GM18505 (cell line): ENCODE measurements at regions not wholly inside any gene's neighbourhood (a gene's known extent, or its start where the extent isn't known, plus 50 kb on each side); places are given as distances from the start of the nearest gene placed in this dataset.
"Not testable (repeated sequence)": the region's sequence is repeated elsewhere in the genome, so short reads cannot be mapped to it uniquely, and the experiment has no call there.

ENCODE experiments used
- ATAC-seq: cut with Tn5 transposase; IDR thresholded peaks from one replicate; pipeline ENCODE4 v1.9.1; 2021; ENCODE audit not compliant: unreplicated experiment
- POLR2A ChIP-seq: IDR thresholded peaks from 4 replicates; pipeline ENCODE4 v1.6.1; 2011; ENCODE audit warnings: borderline replicate concordance; ENCODE audit not compliant: insufficient read depth, insufficient read length; ENCODE audit errors: extremely low read depth

- no peak for TF ChIP-seq POLR2A
- ATAC-seq: no peak
Measured at GRCh38 chr2:176769499-176770370, 442.9 kb upstream of the HNRNPA3 start.

DNA sequence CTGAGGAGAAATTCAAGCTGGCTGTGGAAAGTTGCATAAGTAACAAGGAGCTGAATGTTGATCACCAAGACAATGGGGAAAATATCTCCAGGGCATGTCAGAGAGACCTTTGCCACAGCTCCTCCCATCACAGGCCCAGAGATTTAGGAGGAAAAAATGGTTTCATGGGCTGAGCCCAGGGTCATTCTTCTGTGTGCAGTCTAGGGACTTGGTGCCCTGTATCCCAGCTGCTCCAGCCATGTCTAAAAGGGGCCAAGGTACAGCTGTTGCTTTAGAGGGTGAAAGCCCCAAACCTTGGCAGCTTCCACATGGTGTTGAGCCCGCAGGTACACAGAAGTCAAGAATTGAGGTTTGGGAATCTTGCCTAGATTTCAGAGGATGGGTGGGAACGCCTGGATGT is 439.8 kb upstream of the HNRNPA3 start:
- TF ChIP-seq POLR2A: no peak
- ATAC-seq: no peak

DNA sequence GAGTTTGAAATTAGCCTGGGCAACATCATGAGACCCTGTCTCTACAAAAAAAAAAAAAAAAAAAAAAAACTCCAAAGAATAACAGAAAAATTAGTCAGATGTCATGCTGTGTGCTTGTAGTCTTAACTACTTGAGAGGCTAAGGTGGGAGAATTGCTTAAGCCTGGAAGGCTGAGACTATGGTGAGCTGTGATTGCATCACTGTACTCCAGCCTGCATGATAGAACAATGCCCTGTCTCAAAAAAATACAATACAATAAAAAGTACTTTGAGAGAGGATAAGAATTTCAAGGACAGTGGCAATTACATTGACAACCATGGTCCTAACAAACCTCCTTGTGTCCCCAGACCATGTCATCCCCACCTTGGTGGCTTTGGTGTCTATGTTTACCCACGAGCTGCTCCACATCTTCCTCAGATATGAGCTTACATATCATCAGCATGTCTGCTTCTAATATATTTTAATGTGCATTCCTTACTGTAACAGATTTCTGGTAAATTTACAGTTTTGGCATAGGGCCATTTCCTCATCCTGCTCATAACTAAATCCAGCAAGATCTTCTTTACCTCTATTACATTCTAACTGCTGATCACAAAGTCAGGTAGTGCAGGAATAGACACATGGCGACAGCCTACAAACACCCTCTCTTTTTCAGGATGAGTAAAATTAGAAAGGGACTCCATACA is 437.7 kb upstream of the HNRNPA3 start:
- ATAC-seq: no peak
- TF ChIP-seq POLR2A: no peak

- no peak for ATAC-seq
- TF ChIP-seq POLR2A: no peak
Measured at GRCh38 chr2:176777262-176777661, 435.3 kb upstream of the HNRNPA3 start.

DNA sequence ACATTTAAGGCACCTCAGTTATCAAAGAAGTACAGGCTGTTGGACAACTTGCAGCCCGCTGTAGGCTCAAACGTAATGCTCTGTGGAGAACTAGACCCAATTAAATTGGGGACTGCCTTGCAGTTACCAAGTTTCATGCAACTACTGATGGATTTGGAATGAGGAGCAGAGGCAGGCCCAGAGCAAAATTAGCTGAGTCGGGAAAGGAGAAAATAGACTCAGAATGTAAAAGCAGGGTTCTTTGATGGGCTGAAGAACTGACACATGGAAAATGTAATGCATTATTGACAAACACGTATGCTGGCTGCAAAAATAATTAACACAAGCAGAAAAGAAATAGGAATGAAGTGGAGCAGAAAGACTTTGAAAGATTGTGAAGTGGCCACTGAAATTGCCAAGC is 432.7 kb upstream of the HNRNPA3 start:
- no peak for ATAC-seq
- TF ChIP-seq POLR2A: no peak

- ATAC-seq: no peak
- no peak for TF ChIP-seq POLR2A
Measured at GRCh38 chr2:176780348-176780747, 432.2 kb upstream of the HNRNPA3 start.

DNA sequence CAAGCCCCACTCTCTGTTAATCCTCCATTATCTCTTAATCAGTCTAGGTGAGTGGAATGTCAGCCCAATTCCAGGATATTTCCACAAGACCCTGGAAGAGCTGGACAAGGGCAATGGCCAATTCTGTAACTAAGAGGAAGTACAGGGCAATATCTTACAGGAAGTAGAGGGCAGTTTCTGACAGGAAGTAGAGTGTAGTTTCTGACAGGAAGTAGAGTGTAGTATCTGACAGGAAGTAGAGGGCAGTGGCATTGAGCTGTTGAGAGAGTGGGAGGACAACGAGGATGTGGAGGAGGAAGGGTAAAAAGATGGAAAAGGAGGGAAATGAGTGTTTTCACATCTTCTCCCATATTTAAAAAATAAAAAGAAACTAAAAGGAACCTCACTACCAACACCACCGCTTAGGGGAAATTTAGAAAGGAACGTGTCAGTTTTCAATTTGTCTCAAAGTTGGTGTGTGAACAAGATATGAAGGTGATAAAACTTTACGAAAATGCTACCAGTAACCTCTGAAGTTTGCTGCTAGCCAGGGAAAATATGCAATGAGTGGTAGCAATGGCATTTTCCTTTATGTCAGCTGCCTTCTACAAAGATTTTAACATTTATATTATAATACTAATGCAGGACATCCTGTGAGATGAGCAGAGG is 430.9 kb upstream of the HNRNPA3 start:
- no peak for TF ChIP-seq POLR2A
- no peak for ATAC-seq

DNA sequence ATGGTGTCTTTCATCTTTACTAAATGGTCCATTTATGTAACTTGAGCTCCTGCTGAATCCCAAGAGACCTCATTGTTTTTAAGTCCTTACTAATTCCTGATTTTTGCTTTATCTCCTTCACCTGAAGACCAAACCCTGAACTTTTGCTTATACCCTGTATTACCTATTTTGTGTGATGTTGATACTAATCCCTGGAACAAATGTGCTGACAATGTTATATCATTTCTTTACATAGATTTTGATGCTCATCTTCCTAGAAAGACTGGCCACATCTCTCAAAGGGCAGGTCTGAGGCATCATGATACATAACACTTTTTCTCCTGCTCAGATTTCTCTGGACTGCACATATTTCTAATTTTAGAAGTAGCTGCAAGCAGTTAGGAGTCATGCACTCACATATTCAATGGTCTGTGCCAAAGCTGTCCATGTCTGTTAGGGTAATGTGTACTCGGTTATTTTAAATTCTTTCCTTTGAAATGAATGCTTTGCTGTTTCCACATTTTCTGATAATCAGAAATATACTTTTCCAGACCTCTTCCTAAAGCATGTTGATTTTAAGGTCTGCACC is 427.9 kb upstream of the HNRNPA3 start:
- ATAC-seq: no peak
- TF ChIP-seq POLR2A: no peak

DNA sequence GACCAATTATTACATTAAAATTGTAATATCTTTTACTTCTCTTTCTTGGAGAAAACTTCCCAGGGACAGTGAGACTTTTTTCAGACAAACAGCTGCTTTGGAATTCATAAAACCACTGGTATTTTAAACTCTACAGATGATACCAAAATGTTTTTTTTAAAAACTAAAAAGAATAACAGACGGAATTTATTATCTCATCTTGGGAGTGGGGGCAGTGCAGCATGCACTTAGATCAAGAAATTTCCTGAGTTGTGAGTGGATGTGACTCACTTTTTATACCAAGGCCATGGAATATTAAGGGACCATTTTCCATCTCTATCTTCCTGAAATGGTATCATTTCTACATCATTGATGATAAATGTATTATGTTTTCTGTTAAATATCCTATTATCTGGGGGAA is 422.8 kb upstream of the HNRNPA3 start:
- TF ChIP-seq POLR2A: no peak
- ATAC-seq: no peak

DNA sequence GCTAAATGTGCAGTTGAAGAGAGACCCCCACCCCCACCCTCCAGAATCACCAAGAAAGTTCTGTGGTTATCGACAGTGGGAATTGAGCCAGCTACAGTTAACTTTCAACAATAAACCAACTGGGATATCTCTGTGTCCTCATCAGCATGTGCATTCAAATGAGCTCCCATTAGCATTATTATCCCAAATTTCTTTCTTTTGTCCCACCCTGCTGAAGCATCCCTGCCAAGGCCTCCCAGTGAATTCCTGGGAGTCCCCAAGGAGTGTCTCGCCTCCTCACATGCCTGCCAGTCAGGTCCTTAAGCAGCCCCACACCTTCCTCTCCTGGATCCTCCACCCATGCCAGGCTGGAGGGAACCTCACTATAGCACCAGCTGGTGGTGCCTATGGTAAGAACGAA is 422.1 kb upstream of the HNRNPA3 start:
- TF ChIP-seq POLR2A: no peak
- ATAC-seq: no peak

DNA sequence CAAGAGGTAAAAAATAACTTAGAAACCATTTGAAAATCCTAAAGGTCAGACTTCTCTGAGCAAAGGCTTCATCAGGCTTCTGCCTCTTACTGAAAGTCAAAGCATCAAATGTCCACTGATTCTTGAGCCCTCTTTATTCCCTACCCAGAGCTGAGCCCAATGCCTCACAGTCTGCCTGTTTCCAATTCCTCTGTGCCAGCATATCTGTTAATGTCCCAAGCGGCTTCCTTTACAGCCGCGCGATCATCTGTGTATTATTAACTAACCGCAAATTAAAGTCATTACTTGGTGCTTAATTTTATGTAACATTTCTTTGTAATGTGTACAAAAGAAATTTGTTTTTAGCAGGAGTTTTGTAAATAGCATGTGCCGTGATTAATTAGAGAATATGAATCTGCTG is 418.8 kb upstream of the HNRNPA3 start:
- no peak for ATAC-seq
- no peak for TF ChIP-seq POLR2A

DNA sequence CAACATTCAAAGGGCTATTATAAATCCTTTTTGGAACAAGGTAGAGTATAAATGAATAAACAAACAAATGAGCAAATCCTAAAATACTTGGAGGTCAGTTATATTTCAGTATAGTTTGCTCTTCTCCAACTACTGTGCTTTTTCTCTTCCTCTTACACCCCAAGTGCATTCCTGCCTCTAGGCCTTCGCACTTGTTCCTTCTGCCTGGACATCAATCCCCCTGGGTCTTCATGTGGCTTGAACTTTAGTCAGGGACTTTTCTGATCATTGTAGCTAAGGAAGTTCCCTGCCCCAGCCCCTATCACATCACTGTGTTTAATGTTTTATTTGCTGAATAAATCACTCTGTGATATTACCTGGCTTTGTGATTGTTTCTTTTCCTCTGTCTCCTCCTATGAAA is 418.2 kb upstream of the HNRNPA3 start:
- TF ChIP-seq POLR2A: no peak
- no peak for ATAC-seq

DNA sequence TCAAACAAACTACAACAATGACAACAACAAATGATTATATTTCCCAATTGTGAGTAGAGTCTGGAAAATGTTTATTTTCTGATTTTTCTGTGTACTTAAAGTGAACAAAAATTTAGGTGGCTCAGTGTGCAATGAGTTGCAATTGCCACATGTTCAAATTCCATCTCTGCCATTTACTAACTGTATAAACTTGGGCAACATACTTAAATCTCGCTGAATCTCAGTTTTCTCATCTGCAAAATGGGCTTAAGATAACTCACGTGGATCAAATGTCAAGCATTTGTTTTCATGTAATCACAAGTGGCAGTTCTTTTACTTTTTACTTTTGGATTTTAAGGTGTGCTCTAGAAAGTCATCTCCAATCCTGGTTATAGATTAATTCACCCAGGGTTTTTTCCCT is 416.8 kb upstream of the HNRNPA3 start:
- ATAC-seq: no peak
- no peak for TF ChIP-seq POLR2A

DNA sequence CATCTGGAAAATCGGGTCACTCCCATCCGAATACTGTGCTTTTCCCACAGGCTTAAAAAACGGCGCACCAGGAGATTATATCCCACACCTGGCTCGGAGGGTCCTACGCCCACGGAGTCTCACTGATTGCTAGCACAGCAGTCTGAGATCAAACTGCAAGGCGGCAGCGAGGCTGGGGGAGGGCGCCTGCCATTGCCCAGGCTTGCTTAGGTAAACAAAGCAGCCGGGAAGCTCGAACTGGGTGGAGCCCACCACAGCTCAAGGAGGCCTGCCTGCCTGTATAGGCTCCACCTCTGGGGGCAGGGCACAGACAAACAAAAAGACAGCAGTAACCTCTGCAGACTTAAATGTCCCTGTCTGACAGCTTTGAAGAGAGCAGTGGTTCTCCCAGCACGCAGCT is 415.9 kb upstream of the HNRNPA3 start:
- ATAC-seq: not testable (repeated sequence)
